A673 (cell line): ENCODE measurements at regions not wholly inside any gene's neighbourhood (a gene's known extent, or its start where the extent isn't known, plus 50 kb on each side); places are given as distances from the start of the nearest gene placed in this dataset.

ENCODE experiments used
- BruUV-seq: library from RNA; stranded (reverse); fragments of 400-500 nt; replicated peaks from 2 replicates; lab custom pipeline; 2021; lab: Mats Ljungman, UMichigan
- CTCF ChIA-PET: fragments of 300-600 bp; sonication (Branson Sonifier 250); formaldehyde crosslinking; loops from one replicate; lab custom pipeline; 2022; ENCODE audit warnings: antibody characterized with exemption; lab: Charles Lee
- POLR2A ChIA-PET: fragments of 300-600 bp; sonication (Branson Sonifier 250); formaldehyde crosslinking; loops from one replicate; lab custom pipeline; 2022; ENCODE audit warnings: antibody characterized with exemption; ENCODE audit not compliant: low non-redundant PET; lab: Charles Lee
- DNase-seq: peaks from one replicate; pipeline ENCODE4 v3.0.0-alpha.2; 2015; ENCODE audit warnings: low spot score
- H3K27ac ChIP-seq: fragments of 200-600 bp; sonication (generic); 2 replicates; pipeline ENCODE4 v1.5.1; 2016; ENCODE audit warnings: mixed run types, low read depth, mild to moderate bottlenecking, mixed read lengths, antibody characterized with exemption, low read length; ENCODE audit not compliant: poor library complexity, severe bottlenecking
- H3K27me3 ChIP-seq: fragments of 200-600 bp; sonication (generic); replicated peaks from 2 replicates; pipeline ENCODE4 v1.6.1; 2017; ENCODE audit warnings: mixed run types, low read depth, mild to moderate bottlenecking, mixed read lengths, antibody characterized with exemption, low read length; ENCODE audit not compliant: insufficient read depth, poor library complexity
- H3K36me3 ChIP-seq: fragments of 200-600 bp; sonication (generic); 2 replicates; pipeline ENCODE4 v1.6.1; 2016; ENCODE audit warnings: mixed run types, mild to moderate bottlenecking, mixed read lengths, antibody characterized with exemption, low read length; ENCODE audit not compliant: insufficient read depth, poor library complexity, severe bottlenecking
- H3K4me1 ChIP-seq: fragments of 200-600 bp; sonication (generic); 2 replicates; pipeline ENCODE4 v1.6.1; 2017; ENCODE audit warnings: mixed run types, mild to moderate bottlenecking, mixed read lengths, antibody characterized with exemption, low read length; ENCODE audit not compliant: insufficient read depth, poor library complexity, severe bottlenecking
- H3K4me3 ChIP-seq: fragments of 200-600 bp; sonication (generic); 2 replicates; pipeline ENCODE4 v1.5.1; 2016; ENCODE audit warnings: low read depth, mixed run types, mild to moderate bottlenecking, mixed read lengths, low read length; ENCODE audit not compliant: poor library complexity, severe bottlenecking
- H3K9me3 ChIP-seq: fragments of 200-600 bp; sonication (generic); 2 replicates; pipeline ENCODE4 v1.6.1; 2016; ENCODE audit warnings: mixed run types, low read depth, mild to moderate bottlenecking, mixed read lengths, antibody characterized with exemption, low read length; ENCODE audit not compliant: poor library complexity, severe bottlenecking
- CTCF ChIP-seq: fragments of 300-800, 200-600 bp; sonication (generic); conservative IDR thresholded peaks from 2 replicates; pipeline ENCODE4 v1.5.1; 2017; ENCODE audit warnings: low read depth, mild to moderate bottlenecking, antibody characterized with exemption, low read length, moderate library complexity, mixed read lengths
- EZH2 ChIP-seq: fragments of 200-600 bp; sonication (generic); IDR thresholded peaks from 2 replicates; pipeline ENCODE4 v1.6.1; 2017; ENCODE audit warnings: borderline replicate concordance, low read depth, mild to moderate bottlenecking, mixed read lengths, antibody characterized with exemption, low read length; ENCODE audit not compliant: poor library complexity, severe bottlenecking
- intact Hi-C: fragments of 100-400 bp; cut with micrococcal nuclease; formaldehyde crosslinking; loops from one replicate; pipeline ENCODE4 v1.10.0; 2022; ENCODE audit not compliant: unreplicated experiment

GRCh38 chr10:111221682-111222480 is 145.1 kb downstream of the ADRA2A start:
- CTCF ChIA-PET: no interaction called here
- no peaks in the 10 kb centered on the region for H3K36me3 ChIP-seq
- TF ChIP-seq EZH2: no peak
- TF ChIP-seq CTCF: no peak
- no peak overlapping the region for H3K4me3 ChIP-seq
- POLR2A ChIA-PET: no interaction called here
- peaks cover 39% of the 10 kb centered on the region for H3K27me3 ChIP-seq
- H3K9me3 ChIP-seq: no peaks in the 10 kb centered on the region
- DNase-seq: no peak
- no peak overlapping the region for H3K27ac ChIP-seq
- BruUV-seq: no TSS peak
- intact Hi-C loops: no loop called here
- no peaks in the 10 kb centered on the region for H3K4me1 ChIP-seq

GRCh38 chr10:111222961-111223360 is 146.1 kb downstream of the ADRA2A start:
- TF ChIP-seq CTCF: no peak
- no peaks in the 10 kb centered on the region for H3K36me3 ChIP-seq
- no peak overlapping the region for H3K4me3 ChIP-seq
- H3K27ac ChIP-seq: no peak overlapping the region
- CTCF ChIA-PET: no interaction called here
- H3K9me3 ChIP-seq: no peaks in the 10 kb centered on the region
- no peak for DNase-seq
- POLR2A ChIA-PET: no interaction called here
- no TSS peak for BruUV-seq
- H3K27me3 ChIP-seq: peaks cover 30% of the 10 kb centered on the region
- intact Hi-C loops: no loop called here
- no peaks in the 10 kb centered on the region for H3K4me1 ChIP-seq

GRCh38 chr10:111231779-111232178 is 154.9 kb downstream of the ADRA2A start:
- DNase-seq: no peak
- intact Hi-C loops: no loop called here
- Histone ChIP-seq H3K27ac (no peak overlapping the region), H3K27me3 (peaks cover 7% of the 10 kb centered on the region), H3K36me3 (no peaks in the 10 kb centered on the region), H3K9me3 (no peaks in the 10 kb centered on the region), H3K4me1 (no peaks in the 10 kb centered on the region), H3K4me3 (no peak overlapping the region)
- ChIA-PET POLR2A (no interaction called here), CTCF (no interaction called here)
- no TSS peak for BruUV-seq
- TF ChIP-seq EZH2 (no peak), CTCF (no peak)
